BLaER1 (cell line): ENCODE measurements at regions not wholly inside any gene's neighbourhood (a gene's known extent, or its start where the extent isn't known, plus 50 kb on each side); places are given as distances from the start of the nearest gene placed in this dataset.

Experiments used
- H3K27ac ChIP-seq: shearing (Covaris generic); formaldehyde crosslinking; 2 replicates; pipeline ENCODE4 v1.8.1; 2022
- H3K27me3 ChIP-seq: shearing (Covaris generic); formaldehyde crosslinking; 2 replicates; pipeline ENCODE4 v1.8.1; 2022
- H3K36me3 ChIP-seq: shearing (Covaris generic); formaldehyde crosslinking; 2 replicates; pipeline ENCODE4 v1.8.1; 2022
- H3K4me1 ChIP-seq: shearing (Covaris generic); formaldehyde crosslinking; 2 replicates; pipeline ENCODE4 v1.8.1; 2022
- H3K4me2 ChIP-seq: shearing (Covaris generic); formaldehyde crosslinking; 2 replicates; pipeline ENCODE4 v1.8.1; 2022
- H3K4me3 ChIP-seq: shearing (Covaris generic); formaldehyde crosslinking; 2 replicates; pipeline ENCODE4 v1.8.1; 2022
- H3K9ac ChIP-seq: shearing (Covaris generic); formaldehyde crosslinking; 2 replicates; pipeline ENCODE4 v1.8.1; 2022
- H3K9me3 ChIP-seq: shearing (Covaris generic); formaldehyde crosslinking; 2 replicates; pipeline ENCODE4 v1.8.1; 2022
- H4K20me1 ChIP-seq: shearing (Covaris generic); formaldehyde crosslinking; 2 replicates; pipeline ENCODE4 v1.8.1; 2022
- Cebpa-rat ChIP-seq: shearing (Covaris generic); IDR thresholded peaks from 2 replicates; pipeline ENCODE4 v1.8.1; 2022

DNA sequence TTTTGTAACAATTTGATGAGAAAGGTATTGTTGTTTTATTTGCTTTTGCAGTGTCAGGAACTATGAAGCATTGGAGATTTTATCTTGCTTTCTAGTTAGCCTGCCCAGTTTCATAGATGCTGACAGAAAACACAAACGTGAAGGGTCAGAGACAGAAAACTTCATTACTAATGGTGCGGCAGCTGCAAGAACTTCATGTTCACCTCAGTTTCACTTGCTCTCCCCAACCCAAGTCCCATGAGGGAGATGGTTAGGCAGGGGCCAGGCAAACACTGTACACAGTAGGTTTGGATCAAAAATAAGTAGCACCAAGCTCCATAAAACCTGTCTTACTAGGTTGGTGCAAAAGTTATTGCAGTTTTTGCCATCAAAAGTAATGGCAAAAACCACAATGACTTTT, 550.2 kb upstream of the MIR17HG start:
- H3K4me3 ChIP-seq: no peak overlapping the region
- no peaks in the 10 kb centered on the region for H3K27me3 ChIP-seq
- no peak overlapping the region for H3K27ac ChIP-seq
- no peak overlapping the region for H3K9ac ChIP-seq
- no peak overlapping the region for H3K4me2 ChIP-seq
- no peaks in the 10 kb centered on the region for H3K9me3 ChIP-seq
- H4K20me1 ChIP-seq: no peaks in the 10 kb centered on the region
- TF ChIP-seq Cebpa-rat: no peak
- H3K4me1 ChIP-seq: peaks cover 9% of the 10 kb centered on the region
- no peaks in the 10 kb centered on the region for H3K36me3 ChIP-seq

DNA sequence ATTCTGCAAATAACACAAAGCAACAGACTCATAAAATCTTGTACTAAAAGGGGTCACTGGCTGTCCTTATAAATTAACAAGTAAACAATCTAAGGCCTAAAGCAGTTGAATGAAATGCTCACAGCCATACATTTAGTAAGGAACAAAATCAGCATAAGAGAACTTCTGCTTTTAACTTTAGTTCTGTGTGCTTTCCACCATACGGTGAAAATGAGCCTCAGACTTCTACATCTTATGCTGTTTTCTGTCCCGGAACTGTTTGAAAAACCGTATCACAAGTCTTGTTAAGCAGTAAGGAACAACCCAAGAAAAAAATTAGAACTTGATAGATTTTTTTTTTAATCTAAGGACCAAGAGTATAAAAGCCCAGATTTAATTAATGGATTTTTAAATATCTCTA, 549.1 kb upstream of the MIR17HG start:
- peaks cover 9% of the 10 kb centered on the region for H3K4me1 ChIP-seq
- no peak overlapping the region for H3K27ac ChIP-seq
- no peak overlapping the region for H3K4me2 ChIP-seq
- TF ChIP-seq Cebpa-rat: no peak
- H3K27me3 ChIP-seq: no peaks in the 10 kb centered on the region
- H3K9me3 ChIP-seq: no peaks in the 10 kb centered on the region
- H4K20me1 ChIP-seq: no peaks in the 10 kb centered on the region
- no peak overlapping the region for H3K9ac ChIP-seq
- no peaks in the 10 kb centered on the region for H3K36me3 ChIP-seq
- H3K4me3 ChIP-seq: no peak overlapping the region

DNA sequence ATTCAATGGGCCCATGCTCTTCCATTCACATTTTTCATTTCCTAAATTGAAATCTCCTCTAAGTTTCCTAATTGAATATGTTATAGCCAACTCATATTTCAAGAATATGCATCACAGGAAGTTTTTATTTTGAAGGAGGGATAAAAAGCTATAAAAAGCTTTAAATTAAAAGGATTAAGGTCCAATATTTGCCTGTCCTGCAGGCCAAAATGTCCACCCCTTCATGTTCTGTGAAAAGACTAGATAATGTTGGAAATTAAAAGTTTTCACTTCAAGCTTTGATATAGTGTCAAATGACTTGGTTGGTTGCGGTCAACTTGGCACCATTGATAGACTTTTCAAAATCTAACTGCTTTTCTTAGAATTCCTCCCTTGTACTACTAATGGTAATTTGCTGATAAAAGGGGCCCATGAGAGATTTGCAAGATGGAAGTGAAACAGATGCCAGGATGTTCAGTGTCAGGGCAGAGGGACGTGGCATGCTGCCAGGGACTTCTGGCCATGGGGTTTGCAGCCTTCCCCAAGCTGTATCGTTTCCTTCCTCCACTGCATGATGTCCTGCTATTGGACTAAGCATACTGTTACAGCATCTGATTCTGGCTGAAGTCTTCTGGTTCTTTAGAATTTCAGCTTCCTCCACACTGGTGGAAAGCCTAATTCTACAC, 547.3 kb upstream of the MIR17HG start:
- no peak for TF ChIP-seq Cebpa-rat
- Histone ChIP-seq H3K27me3 (no peaks in the 10 kb centered on the region), H3K4me3 (no peak overlapping the region)

DNA sequence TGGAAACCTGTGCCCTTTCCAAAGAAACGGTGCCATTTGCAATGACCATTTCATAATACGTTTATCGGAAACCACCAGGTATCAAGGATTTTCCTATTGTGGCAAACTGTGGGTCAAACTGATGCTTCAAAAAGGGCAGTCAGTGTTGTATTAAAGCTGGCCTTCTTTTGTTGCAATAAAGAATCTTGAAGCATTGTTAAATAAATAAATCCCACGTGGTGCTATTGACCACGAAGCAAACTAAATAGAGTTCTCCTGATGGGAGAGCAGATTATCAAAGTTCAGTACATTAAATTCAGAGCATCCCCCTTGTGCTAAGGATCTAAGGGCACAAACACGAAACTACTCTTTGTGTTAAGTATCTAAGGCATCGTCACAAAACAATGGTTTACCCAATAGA, 545.9 kb upstream of the MIR17HG start:
- Histone ChIP-seq H3K9me3 (no peaks in the 10 kb centered on the region), H3K27ac (no peak overlapping the region), H4K20me1 (no peaks in the 10 kb centered on the region), H3K36me3 (no peaks in the 10 kb centered on the region), H3K4me2 (no peak overlapping the region), H3K27me3 (no peaks in the 10 kb centered on the region), H3K9ac (no peak overlapping the region), H3K4me1 (peaks cover 9% of the 10 kb centered on the region), H3K4me3 (no peak overlapping the region)
- no peak for TF ChIP-seq Cebpa-rat

More for the DNA sequence above, 547.3 kb upstream of the MIR17HG start:
- Histone ChIP-seq H3K36me3 (no peaks in the 10 kb centered on the region), H3K27ac (no peak overlapping the region), H3K4me1 (peaks cover 9% of the 10 kb centered on the region), H4K20me1 (no peaks in the 10 kb centered on the region), H3K4me2 (peak overlapping the region; percentile 40), H3K9ac (no peak overlapping the region), H3K9me3 (no peaks in the 10 kb centered on the region)

DNA sequence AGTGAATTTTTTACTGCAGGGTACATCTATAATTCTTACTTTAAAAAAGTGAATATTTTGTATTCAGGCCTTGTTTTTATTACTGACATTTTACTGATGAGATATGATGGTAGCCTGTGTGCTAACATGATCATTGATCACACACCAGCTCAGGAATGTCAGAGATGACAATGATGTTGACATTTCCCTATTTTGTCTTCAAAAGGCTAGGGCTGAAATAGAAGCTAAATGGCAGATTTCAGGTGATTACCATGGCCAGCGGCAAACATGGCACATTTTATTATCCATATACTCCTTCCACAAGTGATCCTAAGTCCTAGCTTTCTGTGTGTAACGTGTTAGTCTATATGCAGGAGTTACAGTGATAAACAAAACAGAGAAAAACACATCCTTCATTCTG, 544.3 kb upstream of the MIR17HG start:
- no peaks in the 10 kb centered on the region for H3K36me3 ChIP-seq
- no peak overlapping the region for H3K27ac ChIP-seq
- H4K20me1 ChIP-seq: no peaks in the 10 kb centered on the region
- no peak overlapping the region for H3K9ac ChIP-seq
- TF ChIP-seq Cebpa-rat: no peak
- H3K27me3 ChIP-seq: no peaks in the 10 kb centered on the region
- peaks cover 9% of the 10 kb centered on the region for H3K4me1 ChIP-seq
- no peak overlapping the region for H3K4me2 ChIP-seq
- no peaks in the 10 kb centered on the region for H3K9me3 ChIP-seq
- no peak overlapping the region for H3K4me3 ChIP-seq

DNA sequence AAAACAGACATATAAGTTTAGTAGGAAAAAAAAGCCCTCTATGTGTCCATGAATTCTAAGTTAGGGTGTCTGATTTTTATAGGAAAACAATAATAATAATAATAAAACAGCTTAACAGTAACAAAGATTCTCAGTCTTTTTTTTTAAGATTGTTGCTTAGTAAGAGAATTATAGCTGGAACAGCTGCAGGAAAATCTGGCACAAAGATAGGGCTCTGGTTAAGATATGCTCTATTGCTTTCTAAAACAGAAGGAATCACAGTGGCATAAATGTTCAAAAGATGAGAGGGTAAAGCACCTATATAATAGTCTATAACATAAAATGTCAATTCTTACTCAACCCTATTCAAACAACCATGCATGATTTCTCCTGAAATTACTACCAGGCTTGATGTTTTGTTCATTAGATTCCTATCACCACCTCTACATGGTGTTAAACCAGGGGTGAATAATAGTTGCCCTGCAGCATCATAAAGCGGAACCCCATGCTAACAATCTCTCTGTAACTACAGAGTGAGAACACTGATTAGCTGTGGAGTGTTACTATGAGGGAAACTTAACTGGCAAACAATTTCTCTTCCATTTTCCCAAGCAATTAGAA, 541.4 kb upstream of the MIR17HG start:
- no peaks in the 10 kb centered on the region for H3K9me3 ChIP-seq
- no peaks in the 10 kb centered on the region for H4K20me1 ChIP-seq
- no peaks in the 10 kb centered on the region for H3K36me3 ChIP-seq
- no peaks in the 10 kb centered on the region for H3K27me3 ChIP-seq
- H3K4me2 ChIP-seq: no peak overlapping the region
- H3K27ac ChIP-seq: no peak overlapping the region
- no peak overlapping the region for H3K9ac ChIP-seq
- TF ChIP-seq Cebpa-rat: no peak
- no peaks in the 10 kb centered on the region for H3K4me1 ChIP-seq
- H3K4me3 ChIP-seq: no peak overlapping the region

DNA sequence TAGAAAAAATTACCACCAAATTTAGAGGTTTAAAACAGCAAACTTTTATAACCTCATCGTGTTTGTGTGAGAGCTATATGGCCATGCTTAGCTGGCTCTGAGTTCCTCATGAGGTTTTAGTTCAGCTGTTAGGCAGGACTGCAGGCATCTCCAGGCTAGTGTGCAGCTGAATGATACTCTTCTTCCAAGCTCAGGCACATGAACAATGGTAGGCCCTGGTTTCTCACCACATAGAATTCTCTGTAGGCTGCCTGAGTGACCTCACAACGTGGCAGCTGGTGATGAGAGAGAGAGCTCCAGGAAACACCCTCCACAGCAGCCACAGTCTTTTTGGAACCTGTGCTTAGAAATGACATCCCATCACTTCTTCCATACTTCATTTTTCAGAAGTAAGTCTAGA, 540.6 kb upstream of the MIR17HG start:
- no peak overlapping the region for H3K4me2 ChIP-seq
- H3K9ac ChIP-seq: no peak overlapping the region
- H3K4me3 ChIP-seq: no peak overlapping the region
- no peaks in the 10 kb centered on the region for H3K27me3 ChIP-seq
- no peaks in the 10 kb centered on the region for H3K4me1 ChIP-seq
- H3K36me3 ChIP-seq: no peaks in the 10 kb centered on the region
- no peak for TF ChIP-seq Cebpa-rat
- H3K9me3 ChIP-seq: no peaks in the 10 kb centered on the region
- no peaks in the 10 kb centered on the region for H4K20me1 ChIP-seq
- H3K27ac ChIP-seq: no peak overlapping the region

DNA sequence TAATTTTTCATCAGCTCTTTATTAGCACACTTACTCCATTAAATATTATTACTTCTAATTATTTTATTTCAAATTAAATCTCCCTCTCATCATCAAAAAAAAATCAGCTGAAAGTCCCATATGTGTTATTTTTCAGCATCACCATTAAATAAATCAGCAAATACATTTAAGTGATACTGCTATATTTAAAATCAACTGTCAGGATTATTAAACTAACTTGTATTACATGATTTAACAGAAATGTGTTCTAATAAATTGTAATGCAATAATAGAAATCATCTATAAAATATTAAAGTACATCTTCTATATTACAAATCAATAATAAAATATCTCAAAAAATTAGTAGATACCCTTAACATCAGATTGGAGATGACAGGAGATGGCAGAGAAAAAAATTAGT, 538.6 kb upstream of the MIR17HG start:
- no peaks in the 10 kb centered on the region for H3K36me3 ChIP-seq
- H4K20me1 ChIP-seq: no peaks in the 10 kb centered on the region
- no peak overlapping the region for H3K4me3 ChIP-seq
- H3K27me3 ChIP-seq: no peaks in the 10 kb centered on the region
- H3K9me3 ChIP-seq: no peaks in the 10 kb centered on the region
- TF ChIP-seq Cebpa-rat: no peak
- no peaks in the 10 kb centered on the region for H3K4me1 ChIP-seq
- no peak overlapping the region for H3K9ac ChIP-seq
- no peak overlapping the region for H3K4me2 ChIP-seq
- H3K27ac ChIP-seq: no peak overlapping the region

DNA sequence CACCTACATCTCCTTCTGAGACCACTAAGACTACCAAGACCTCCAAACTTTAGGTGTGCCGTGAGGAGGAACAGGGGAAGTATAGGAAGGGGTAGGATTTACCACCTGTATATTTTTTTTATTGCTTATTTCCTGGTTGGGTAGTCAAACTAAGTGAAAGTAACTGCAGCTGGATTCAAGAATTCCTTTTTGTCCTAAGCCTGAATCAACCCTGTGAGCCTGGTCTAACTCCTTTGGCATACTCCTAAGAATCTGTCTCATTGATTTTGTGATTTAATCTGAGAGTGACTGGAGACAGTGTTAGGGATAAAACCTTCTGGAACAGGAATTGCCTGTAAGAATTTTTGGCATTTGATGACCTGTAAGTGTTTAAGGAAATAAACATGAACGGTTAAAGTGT, 523.5 kb upstream of the MIR17HG start:
- no peak for TF ChIP-seq Cebpa-rat
- Histone ChIP-seq H3K36me3 (no peaks in the 10 kb centered on the region), H3K4me3 (no peak overlapping the region), H3K9me3 (peaks cover 7% of the 10 kb centered on the region; the same call in 1 of the 2 replicates), H3K4me2 (no peak overlapping the region), H4K20me1 (no peaks in the 10 kb centered on the region), H3K27me3 (no peaks in the 10 kb centered on the region), H3K4me1 (no peaks in the 10 kb centered on the region), H3K9ac (no peak overlapping the region), H3K27ac (no peak overlapping the region)

DNA sequence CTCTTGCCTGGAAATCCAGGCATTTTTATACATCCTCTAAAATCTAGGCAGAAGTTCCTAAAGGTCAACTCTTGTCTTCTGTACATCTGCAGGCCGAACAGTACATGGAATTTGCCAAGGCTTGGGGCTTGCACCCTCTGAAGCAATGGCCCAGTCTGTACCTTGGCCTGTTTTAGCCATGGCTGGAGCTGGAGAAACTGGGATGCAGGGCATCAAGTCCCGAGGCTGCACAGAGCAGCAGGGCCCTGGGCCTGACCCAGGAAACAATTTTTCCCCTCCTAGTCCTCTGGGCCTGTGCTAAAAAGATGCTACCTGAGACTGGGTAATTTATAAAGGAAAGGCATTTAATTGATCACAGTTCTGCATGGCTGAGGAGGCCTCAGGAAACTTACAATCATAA, 520.8 kb upstream of the MIR17HG start:
- Histone ChIP-seq H4K20me1 (no peaks in the 10 kb centered on the region), H3K27me3 (no peaks in the 10 kb centered on the region), H3K4me1 (no peaks in the 10 kb centered on the region), H3K27ac (no peak overlapping the region), H3K36me3 (no peaks in the 10 kb centered on the region), H3K9ac (no peak overlapping the region), H3K4me3 (no peak overlapping the region), H3K4me2 (no peak overlapping the region), H3K9me3 (peaks cover 7% of the 10 kb centered on the region; the same call in 1 of the 2 replicates)
- no peak for TF ChIP-seq Cebpa-rat
